ENCODE measurements at regions not wholly inside any gene's neighbourhood (a gene's known extent, or its start where the extent isn't known, plus 50 kb on each side); places are given as distances from the start of the nearest gene placed in this dataset.

GRCh38 chr22:47445716-47446290, 683.4 kb downstream of the TBC1D22A start:
- no peak for DNase-seq (ENCODE audit: low read depth, low spot score)

- no peak for DNase-seq (ENCODE audit: low read depth, low spot score)
Measured at GRCh38 chr22:47445212-47445611, 682.8 kb downstream of the TBC1D22A start.

- no peak for DNase-seq (ENCODE audit: low read depth, low spot score)
Measured at GRCh38 chr22:47444746-47445065, 682.3 kb downstream of the TBC1D22A start.

GRCh38 chr22:47443836-47444745, 681.6 kb downstream of the TBC1D22A start:
- no peak for DNase-seq (ENCODE audit: low read depth, low spot score)

- no peak for DNase-seq (ENCODE audit: low read depth, low spot score)
Measured at GRCh38 chr22:47442821-47443220, 680.4 kb downstream of the TBC1D22A start.

GRCh38 chr22:47439643-47440265, 677.3 kb downstream of the TBC1D22A start:
- no peak for DNase-seq (ENCODE audit: low read depth, low spot score)

GRCh38 chr22:47437636-47438035, 675.2 kb downstream of the TBC1D22A start:
- DNase-seq (ENCODE audit: low read depth, low spot score), result no peak

GRCh38 chr22:47437110-47437509, 674.7 kb downstream of the TBC1D22A start:
- no peak for DNase-seq (ENCODE audit: low read depth, low spot score)

GRCh38 chr22:47435826-47436225, 673.4 kb downstream of the TBC1D22A start:
- no peak for DNase-seq (ENCODE audit: low read depth, low spot score)

GRCh38 chr22:47435204-47435487, 672.7 kb downstream of the TBC1D22A start:
- DNase-seq (ENCODE audit: low read depth, low spot score), result no peak

- no peak for DNase-seq (ENCODE audit: low read depth, low spot score)
Measured at GRCh38 chr22:47434336-47435203, 672.1 kb downstream of the TBC1D22A start.

- DNase-seq (ENCODE audit: low read depth, low spot score), result no peak
Measured at GRCh38 chr22:47433627-47434026, 671.2 kb downstream of the TBC1D22A start.

GRCh38 chr22:47432683-47433082, 670.2 kb downstream of the TBC1D22A start:
- DNase-seq (ENCODE audit: low read depth, low spot score), result no peak

- DNase-seq (ENCODE audit: low read depth, low spot score), result no peak
Measured at GRCh38 chr22:47423861-47424820, 661.7 kb downstream of the TBC1D22A start.

- no peak for DNase-seq (ENCODE audit: low read depth, low spot score)
Measured at GRCh38 chr22:47423266-47423665, 660.8 kb downstream of the TBC1D22A start.

GRCh38 chr22:47422736-47423135, 660.3 kb downstream of the TBC1D22A start:
- no peak for DNase-seq (ENCODE audit: low read depth, low spot score)

GRCh38 chr22:47421846-47422245, 659.4 kb downstream of the TBC1D22A start:
- DNase-seq (ENCODE audit: low read depth, low spot score), result no peak

GRCh38 chr22:47420211-47420610, 657.8 kb downstream of the TBC1D22A start:
- DNase-seq (ENCODE audit: low read depth, low spot score), result no peak

- DNase-seq (ENCODE audit: low read depth, low spot score), result no peak
Measured at GRCh38 chr22:47419239-47419638, 656.8 kb downstream of the TBC1D22A start.

- no peak for DNase-seq (ENCODE audit: low read depth, low spot score)
Measured at GRCh38 chr22:47417699-47418098, 655.2 kb downstream of the TBC1D22A start.

GRCh38 chr22:47411006-47411405, 648.6 kb downstream of the TBC1D22A start:
- DNase-seq (ENCODE audit: low read depth, low spot score), result no peak
